Activated CD8-positive, alpha-beta T cell treated with anti-CD3 and anti-CD28 coated beads for 36 hours (primary cell): ENCODE measurements at regions not wholly inside any gene's neighbourhood (a gene's known extent, or its start where the extent isn't known, plus 50 kb on each side); places are given as distances from the start of the nearest gene placed in this dataset.

ENCODE experiments used
- ATAC-seq: fragments of 200-7000 bp; cut with Tn5 transposase; one replicate; pipeline ENCODE4 v1.10.0; 2021; ENCODE audit warnings: mild to moderate bottlenecking, moderate library complexity
- CTCF ChIA-PET: fragments of 350-600 bp; sonication (Branson Sonifier 250); formaldehyde crosslinking; loops from one replicate; lab custom pipeline; 2021; ENCODE audit warnings: antibody characterized with exemption; lab: Charles Lee
- POLR2A ChIA-PET: fragments of 350-600 bp; sonication (Branson Sonifier 250); formaldehyde crosslinking; loops from one replicate; lab custom pipeline; 2021; ENCODE audit warnings: antibody characterized with exemption; lab: Charles Lee
- DNase-seq: peaks from one replicate; pipeline ENCODE4 v3.0.0-alpha.2; 2020
- H3K27ac Mint-ChIP-seq: one replicate; pipeline ENCODE4 v1.8.0; 2021; ENCODE audit warnings: mild to moderate bottlenecking, mixed read lengths
- H3K27me3 Mint-ChIP-seq: one replicate; pipeline ENCODE4 v1.8.0; 2021; ENCODE audit warnings: mixed read lengths
- H3K36me3 Mint-ChIP-seq: one replicate; pipeline ENCODE4 v1.8.0; 2021; ENCODE audit warnings: low read depth, mixed read lengths
- H3K4me1 Mint-ChIP-seq: one replicate; pipeline ENCODE4 v1.8.0; 2021; ENCODE audit warnings: low read depth, mixed read lengths
- H3K4me3 Mint-ChIP-seq: one replicate; pipeline ENCODE4 v1.8.0; 2021; ENCODE audit warnings: mild to moderate bottlenecking, moderate library complexity, mixed read lengths
- H3K9me3 Mint-ChIP-seq: one replicate; pipeline ENCODE4 v1.8.0; 2021; ENCODE audit warnings: mixed read lengths
- intact Hi-C: fragments of 100-400 bp; cut with micrococcal nuclease; formaldehyde crosslinking; loops from one replicate; pipeline ENCODE4 v1.10.0; 2022
- TF ChIP-seq, protein P1 (sequence below): fragments of 200-600 bp; IDR thresholded peaks from one replicate; pipeline ENCODE4 v1.8.0; 2022; ENCODE audit warnings: antibody characterized with exemption, mild to moderate bottlenecking

GRCh38 chr1:59165353-59165752 lies 131.5 kb upstream of the FGGY start:
- peaks cover 2% of the 10 kb centered on the region for H3K9me3 Mint-ChIP-seq
- H3K27me3 Mint-ChIP-seq: no peaks in the 10 kb centered on the region

DNA sequence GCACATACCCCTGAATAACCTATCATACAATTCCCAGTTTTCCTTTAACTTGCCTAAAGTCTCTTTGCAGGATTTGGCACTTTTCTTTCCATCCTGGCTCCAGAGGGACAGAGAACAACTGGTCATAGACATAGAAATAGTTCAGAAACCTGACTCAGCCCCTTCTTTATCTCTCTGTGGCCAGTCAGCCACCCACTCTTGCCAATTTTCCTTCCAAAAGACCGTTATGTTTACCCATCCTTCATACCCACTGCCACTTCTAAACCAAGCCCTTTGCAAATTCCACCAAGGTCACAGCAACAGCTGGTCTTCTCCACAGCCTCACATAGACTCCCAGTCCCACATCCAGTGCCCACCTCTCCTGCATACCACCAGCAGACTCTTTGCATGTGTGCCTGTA lies 127.2 kb upstream of the FGGY start:
- no peak for DNase-seq
- ChIA-PET POLR2A (no interaction called here), CTCF (no interaction called here)
- Mint-ChIP-seq H3K36me3 (no peaks in the 10 kb centered on the region), H3K4me3 (no peak overlapping the region), H3K27me3 (no peaks in the 10 kb centered on the region), H3K4me1 (peaks cover 3% of the 10 kb centered on the region), H3K9me3 (peaks cover 2% of the 10 kb centered on the region), H3K27ac (no peak overlapping the region)
- intact Hi-C loops: no loop called here
- TF ChIP-seq, protein P1, sequence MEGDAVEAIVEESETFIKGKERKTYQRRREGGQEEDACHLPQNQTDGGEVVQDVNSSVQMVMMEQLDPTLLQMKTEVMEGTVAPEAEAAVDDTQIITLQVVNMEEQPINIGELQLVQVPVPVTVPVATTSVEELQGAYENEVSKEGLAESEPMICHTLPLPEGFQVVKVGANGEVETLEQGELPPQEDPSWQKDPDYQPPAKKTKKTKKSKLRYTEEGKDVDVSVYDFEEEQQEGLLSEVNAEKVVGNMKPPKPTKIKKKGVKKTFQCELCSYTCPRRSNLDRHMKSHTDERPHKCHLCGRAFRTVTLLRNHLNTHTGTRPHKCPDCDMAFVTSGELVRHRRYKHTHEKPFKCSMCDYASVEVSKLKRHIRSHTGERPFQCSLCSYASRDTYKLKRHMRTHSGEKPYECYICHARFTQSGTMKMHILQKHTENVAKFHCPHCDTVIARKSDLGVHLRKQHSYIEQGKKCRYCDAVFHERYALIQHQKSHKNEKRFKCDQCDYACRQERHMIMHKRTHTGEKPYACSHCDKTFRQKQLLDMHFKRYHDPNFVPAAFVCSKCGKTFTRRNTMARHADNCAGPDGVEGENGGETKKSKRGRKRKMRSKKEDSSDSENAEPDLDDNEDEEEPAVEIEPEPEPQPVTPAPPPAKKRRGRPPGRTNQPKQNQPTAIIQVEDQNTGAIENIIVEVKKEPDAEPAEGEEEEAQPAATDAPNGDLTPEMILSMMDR: no peak
- ATAC-seq: no peak

More at GRCh38 chr1:59165353-59165752, 131.5 kb upstream of the FGGY start:
- no peaks in the 10 kb centered on the region for H3K36me3 Mint-ChIP-seq
- intact Hi-C loops: no loop called here
- no peak overlapping the region for H3K4me3 Mint-ChIP-seq
- H3K4me1 Mint-ChIP-seq: no peaks in the 10 kb centered on the region
- ChIA-PET CTCF (no interaction called here), POLR2A (no interaction called here)
- no peak for ATAC-seq
- no peak overlapping the region for H3K27ac Mint-ChIP-seq
- DNase-seq: no peak
- TF ChIP-seq, protein P1: no peak

GRCh38 chr1:59170659-59171058 lies 126.2 kb upstream of the FGGY start:
- Mint-ChIP-seq H3K27ac (no peak overlapping the region), H3K27me3 (no peaks in the 10 kb centered on the region), H3K4me1 (peaks cover 3% of the 10 kb centered on the region), H3K36me3 (no peaks in the 10 kb centered on the region), H3K9me3 (no peaks in the 10 kb centered on the region), H3K4me3 (no peak overlapping the region)
- TF ChIP-seq, protein P1: no peak
- DNase-seq (no peak), ATAC-seq (no peak)
- ChIA-PET POLR2A (no interaction called here), CTCF (no interaction called here)
- intact Hi-C loops: no loop called here

- ChIA-PET CTCF (no interaction called here), POLR2A (no interaction called here)
- H3K36me3 Mint-ChIP-seq: no peaks in the 10 kb centered on the region
- no peaks in the 10 kb centered on the region for H3K27me3 Mint-ChIP-seq
- H3K4me1 Mint-ChIP-seq: peaks cover 3% of the 10 kb centered on the region
- H3K9me3 Mint-ChIP-seq: no peaks in the 10 kb centered on the region
- TF ChIP-seq, protein P1: no peak
- intact Hi-C loops: no loop called here
- no peak for ATAC-seq
- DNase-seq: no peak
- H3K4me3 Mint-ChIP-seq: no peak overlapping the region
- H3K27ac Mint-ChIP-seq: no peak overlapping the region
These were observed 125.1 kb upstream of the FGGY start for GRCh38 chr1:59171788-59172187.

GRCh38 chr1:59172693-59173092 lies 124.2 kb upstream of the FGGY start:
- POLR2A ChIA-PET: no interaction called here
- Mint-ChIP-seq H3K27ac (no peak overlapping the region), H3K27me3 (no peaks in the 10 kb centered on the region), H3K36me3 (no peaks in the 10 kb centered on the region), H3K4me1 (peaks cover 3% of the 10 kb centered on the region), H3K9me3 (no peaks in the 10 kb centered on the region), H3K4me3 (no peak overlapping the region)
- DNase-seq: no peak
- TF ChIP-seq, protein P1: no peak
- CTCF ChIA-PET: no interaction called here
- no peak for ATAC-seq
- intact Hi-C loops: no loop called here
